ENCODE measurements at regions not wholly inside any gene's neighbourhood (a gene's known extent, or its start where the extent isn't known, plus 50 kb on each side); places are given as distances from the start of the nearest gene placed in this dataset.

GRCh38 chr11:13140028-13140870, 131.1 kb downstream of the RASSF10 start:
- Histone ChIP-seq H4K20me1 (ENCODE audit: low read length) (no peaks in the 10 kb centered on the region), H3K27ac (ENCODE audit: low read length) (peak overlapping the region; percentile 78), H3K9me2 (replicated peaks; ENCODE audit: low read length) (no peaks in the 10 kb centered on the region), H3K79me2 (ENCODE audit: low read length) (no peaks in the 10 kb centered on the region), H3K4me1 (ENCODE audit: insufficient read depth, low read length) (peaks cover 51% of the 10 kb centered on the region), H3K4me2 (ENCODE audit: low read length) (peak overlapping the region; percentile 32), H3K9ac (ENCODE audit: low read length) (no peak overlapping the region), H3K36me3 (ENCODE audit: low read depth, low read length) (no peaks in the 10 kb centered on the region), H3K27me3 (ENCODE audit: low read length) (no peaks in the 10 kb centered on the region), H3K4me3 (ENCODE audit: low read length) (no peak overlapping the region), H3F3A (ENCODE audit: low read length, unreplicated experiment) (no peaks in the 10 kb centered on the region), H3K9me3 (ENCODE audit: low read length) (no peaks in the 10 kb centered on the region), H2AFZ (ENCODE audit: low read length) (no peak overlapping the region)
- ChIA-PET CTCF (no interaction called here), POLR2A (ENCODE audit: unreplicated experiment) (no interaction called here)
- DNase-seq (peak; percentile 74), ATAC-seq (peak; percentile 68)
- TF ChIP-seq EZH2phosphoT487 (IDR thresholded peaks at IDR 0.05; ENCODE audit: borderline replicate concordance, low read length) (no peak), CTCF (conservative IDR thresholded peaks at IDR 0.05; ENCODE audit: low read depth, low read length) (no peak), EZH2 (IDR thresholded peaks at IDR 0.05; ENCODE audit: low read length, unreplicated experiment) (no peak)
- BruUV-seq (replicated peaks): no TSS peak
- intact Hi-C loops (cut with micrococcal nuclease): no loop called here

- H4K20me1 ChIP-seq (ENCODE audit: low read length): no peaks in the 10 kb centered on the region
- no peaks in the 10 kb centered on the region for H3K9me3 ChIP-seq (ENCODE audit: low read length)
- H3K4me3 ChIP-seq (ENCODE audit: low read length): no peak overlapping the region
- no peaks in the 10 kb centered on the region for H3K27me3 ChIP-seq (ENCODE audit: low read length)
- peaks cover 45% of the 10 kb centered on the region for H3K4me1 ChIP-seq (ENCODE audit: insufficient read depth, low read length)
- no peaks in the 10 kb centered on the region for H3K9me2 ChIP-seq (replicated peaks; ENCODE audit: low read length)
- H3K9ac ChIP-seq (ENCODE audit: low read length): no peak overlapping the region
- ATAC-seq: no peak; the same call in 1 of the 2 replicates
- intact Hi-C loops (cut with micrococcal nuclease): no loop called here
- ChIA-PET POLR2A (ENCODE audit: unreplicated experiment) (no interaction called here), CTCF (no interaction called here)
- peak; percentile 69 for DNase-seq
- no peaks in the 10 kb centered on the region for H3F3A ChIP-seq (ENCODE audit: low read length, unreplicated experiment)
- no peaks in the 10 kb centered on the region for H3K79me2 ChIP-seq (ENCODE audit: low read length)
- TF ChIP-seq CTCF (conservative IDR thresholded peaks at IDR 0.05; ENCODE audit: low read depth, low read length) (no peak), EZH2 (IDR thresholded peaks at IDR 0.05; ENCODE audit: low read length, unreplicated experiment) (no peak), EZH2phosphoT487 (IDR thresholded peaks at IDR 0.05; ENCODE audit: borderline replicate concordance, low read length) (no peak)
- peak overlapping the region; percentile 32; the same call in 1 of the 2 replicates for H3K4me2 ChIP-seq (ENCODE audit: low read length)
- no peaks in the 10 kb centered on the region for H3K36me3 ChIP-seq (ENCODE audit: low read depth, low read length)
- no peak overlapping the region for H2AFZ ChIP-seq (ENCODE audit: low read length)
- H3K27ac ChIP-seq (ENCODE audit: low read length): peak overlapping the region; percentile 78
- no TSS peak for BruUV-seq (replicated peaks)
These were observed 131.9 kb downstream of the RASSF10 start for GRCh38 chr11:13140873-13141655.

Measured in PC-3 (cell line).